ENCODE measurements at regions not wholly inside any gene's neighbourhood (a gene's known extent, or its start where the extent isn't known, plus 50 kb on each side); places are given as distances from the start of the nearest gene placed in this dataset.
A peak's percentile ranks its signal among the peaks of the same experiment; 100 is the strongest.

GRCh38 chr3:46091741-46092701 lies 64.7 kb upstream of the XCR1 start:
- no peak for DNase-seq (ENCODE audit: low read depth in 4 of 4, low spot score in 2 of 4)

GRCh38 chr3:46091046-46091445 lies 63.8 kb upstream of the XCR1 start:
- DNase-seq (ENCODE audit: low read depth in 4 of 4, low spot score in 2 of 4), result no peak

GRCh38 chr3:46090161-46090591 lies 62.9 kb upstream of the XCR1 start:
- DNase-seq (ENCODE audit: low read depth in 4 of 4, low spot score in 2 of 4), result no peak

GRCh38 chr3:46089237-46090011 lies 62.1 kb upstream of the XCR1 start:
- no peak for DNase-seq (ENCODE audit: low read depth in 4 of 4, low spot score in 2 of 4)

- no peak for DNase-seq (ENCODE audit: low read depth in 4 of 4, low spot score in 2 of 4)
These were observed 60.6 kb upstream of the XCR1 start for GRCh38 chr3:46087871-46088270.

GRCh38 chr3:46086986-46087385 lies 59.7 kb upstream of the XCR1 start:
- no peak for DNase-seq (ENCODE audit: low read depth in 4 of 4, low spot score in 2 of 4)

- no peak for DNase-seq (ENCODE audit: low read depth in 4 of 4, low spot score in 2 of 4)
These were observed 58.8 kb upstream of the XCR1 start for GRCh38 chr3:46086083-46086437.

- no peak for DNase-seq (ENCODE audit: low read depth in 4 of 4, low spot score in 2 of 4)
These were observed 58.3 kb upstream of the XCR1 start for GRCh38 chr3:46085421-46086082.

GRCh38 chr3:46083956-46084355 lies 56.7 kb upstream of the XCR1 start:
- DNase-seq (ENCODE audit: low read depth in 4 of 4, low spot score in 2 of 4), result no peak

GRCh38 chr3:46082849-46083248 lies 55.6 kb upstream of the XCR1 start:
- DNase-seq (ENCODE audit: low read depth in 4 of 4, low spot score in 2 of 4), result no peak

GRCh38 chr3:46082021-46082420 lies 54.7 kb upstream of the XCR1 start:
- DNase-seq (ENCODE audit: low read depth in 4 of 4, low spot score in 2 of 4), result no peak

GRCh38 chr3:46080969-46081345 lies 53.7 kb upstream of the XCR1 start:
- no peak for DNase-seq (ENCODE audit: low read depth in 4 of 4, low spot score in 2 of 4)

GRCh38 chr3:46080124-46080968 lies 53.1 kb upstream of the XCR1 start:
- DNase-seq (ENCODE audit: low read depth in 4 of 4, low spot score in 2 of 4), result no peak

- DNase-seq (ENCODE audit: low read depth in 4 of 4, low spot score in 2 of 4), result peak; percentile 72 to 91 (median 76)
These were observed 51.6 kb upstream of the XCR1 start for GRCh38 chr3:46078712-46079400.
